GM23338 (cell line): ENCODE measurements at regions not wholly inside any gene's neighbourhood (a gene's known extent, or its start where the extent isn't known, plus 50 kb on each side); places are given as distances from the start of the nearest gene placed in this dataset.

Experiments used
- ATAC-seq: fragments of 200-7000 bp; cut with Tn5 transposase; 3 replicates; pipeline ENCODE4 v1.9.1; 2020
- DNase-seq: peaks from one replicate; pipeline ENCODE4 v3.0.0-alpha.2; 2015; ENCODE audit warnings: low spot score
- H2AFZ ChIP-seq: fragments of 200-600 bp; sonication (generic); 2 replicates; pipeline ENCODE4 v1.8.0; 2016; ENCODE audit warnings: antibody characterized with exemption, mild to moderate bottlenecking, moderate library complexity
- H3F3A ChIP-seq: fragments of 200-600 bp; sonication (generic); replicated peaks from 2 replicates; pipeline ENCODE4 v1.8.0; 2017; ENCODE audit warnings: antibody characterized with exemption, mixed run types, low read depth
- H3K27ac ChIP-seq: fragments of 200-600 bp; sonication (generic); 2 replicates; pipeline ENCODE4 v1.6.1; 2016; ENCODE audit warnings: low read depth
- H3K27me3 ChIP-seq: fragments of 200-600 bp; sonication (generic); 2 replicates; pipeline ENCODE4 v1.8.0; 2016; ENCODE audit warnings: mild to moderate bottlenecking, mixed run types, moderate library complexity; ENCODE audit not compliant: insufficient read depth
- H3K36me3 ChIP-seq: fragments of 200-600 bp; sonication (generic); 2 replicates; pipeline ENCODE4 v1.8.0; 2016; ENCODE audit warnings: mild to moderate bottlenecking; ENCODE audit not compliant: insufficient read depth
- H3K4me1 ChIP-seq: fragments of 200-600 bp; sonication (generic); 2 replicates; pipeline ENCODE4 v1.8.0; 2016; ENCODE audit warnings: mild to moderate bottlenecking, moderate library complexity; ENCODE audit not compliant: insufficient read depth
- H3K4me2 ChIP-seq: fragments of 200-600 bp; sonication (generic); 2 replicates; pipeline ENCODE4 v1.7.1; 2017; ENCODE audit warnings: mixed run types
- H3K4me3 ChIP-seq: fragments of 200-600 bp; sonication (generic); 2 replicates; pipeline ENCODE4 v1.6.1; 2016; ENCODE audit warnings: mixed run types
- H3K79me2 ChIP-seq: fragments of 200-600 bp; sonication (generic); replicated peaks from 2 replicates; pipeline ENCODE4 v1.8.0; 2017; ENCODE audit warnings: mild to moderate bottlenecking; ENCODE audit not compliant: insufficient read depth
- H3K9me2 ChIP-seq: fragments of 200-600 bp; sonication (generic); 2 replicates; pipeline ENCODE4 v1.8.0; 2017; ENCODE audit not compliant: insufficient read depth
- H4K20me1 ChIP-seq: fragments of 200-600 bp; sonication (generic); replicated peaks from 2 replicates; pipeline ENCODE4 v1.8.0; 2017; ENCODE audit warnings: mild to moderate bottlenecking; ENCODE audit not compliant: insufficient read depth
- H3K27ac Mint-ChIP-seq: 2 replicates; pipeline ENCODE4 v1.8.0; 2020; ENCODE audit warnings: inconsistent platforms, mild to moderate bottlenecking, moderate library complexity, mixed read lengths
- H3K27me3 Mint-ChIP-seq: 3 replicates; pipeline ENCODE4 v1.8.0; 2022; ENCODE audit warnings: low read depth, mild to moderate bottlenecking, moderate library complexity, mixed read lengths, inconsistent platforms; ENCODE audit not compliant: insufficient read depth, poor library complexity
- H3K36me3 Mint-ChIP-seq: 3 replicates; pipeline ENCODE4 v1.8.0; 2021; ENCODE audit warnings: low read depth, mild to moderate bottlenecking, inconsistent platforms, moderate library complexity, mixed read lengths
- H3K4me1 Mint-ChIP-seq: 3 replicates; pipeline ENCODE4 v1.8.0; 2020; ENCODE audit warnings: mild to moderate bottlenecking, inconsistent platforms, mixed read lengths
- H3K4me3 Mint-ChIP-seq: 3 replicates; pipeline ENCODE4 v1.8.0; 2021; ENCODE audit warnings: moderate library complexity, mild to moderate bottlenecking, inconsistent platforms, mixed read lengths
- H3K9me3 Mint-ChIP-seq: 3 replicates; pipeline ENCODE4 v1.8.0; 2020; ENCODE audit warnings: moderate library complexity, mild to moderate bottlenecking, inconsistent platforms, mixed read lengths
- CREB1 ChIP-seq: fragments of 250-450 bp; sonication (Bioruptor Pico); IDR thresholded peaks from 2 replicates; pipeline ENCODE4 v1.5.0; 2020; ENCODE audit warnings: low read depth, mild to moderate bottlenecking, moderate library complexity
- CTCF ChIP-seq, 2 experiments: fragments of 200-600 bp in 1 of 2; sonication (generic) in 1 of 2; conservative IDR thresholded peaks; 2 replicates each; pipeline versions ENCODE4 v1.5.1 to v1.6.1; 2016 to 2017; ENCODE audit warnings: antibody characterized with exemption in 2 of 2, low read depth in 2 of 2, mild to moderate bottlenecking in 2 of 2, moderate library complexity in 1 of 2
- ETS1 ChIP-seq: IDR thresholded peaks from 2 replicates; pipeline ENCODE4 v1.6.1; 2016; ENCODE audit warnings: antibody characterized with exemption
- EZH2 ChIP-seq: fragments of 200-600 bp; sonication (generic); IDR thresholded peaks from one replicate; pipeline ENCODE4 v1.8.0; 2017; ENCODE audit warnings: antibody characterized with exemption, mild to moderate bottlenecking, low read depth; ENCODE audit not compliant: unreplicated experiment
- EZH2phosphoT487 ChIP-seq: fragments of 200-600 bp; sonication (generic); IDR thresholded peaks from one replicate; pipeline ENCODE4 v1.8.1; 2018; ENCODE audit warnings: antibody characterized with exemption; ENCODE audit not compliant: unreplicated experiment
- JUNB ChIP-seq: IDR thresholded peaks from one replicate; pipeline ENCODE4 v1.6.1; 2016; ENCODE audit warnings: antibody characterized with exemption; ENCODE audit not compliant: unreplicated experiment
- NANOG ChIP-seq: IDR thresholded peaks from 2 replicates; pipeline ENCODE4 v1.6.1; 2016; ENCODE audit warnings: antibody characterized with exemption, borderline replicate concordance
- POLR2AphosphoS5 ChIP-seq: IDR thresholded peaks from 2 replicates; pipeline ENCODE4 v1.6.1; 2016; ENCODE audit warnings: antibody characterized with exemption, low read depth
- REST ChIP-seq: IDR thresholded peaks from one replicate; pipeline ENCODE4 v1.6.1; 2018; ENCODE audit warnings: antibody characterized with exemption; ENCODE audit not compliant: unreplicated experiment
- STAT1 ChIP-seq: IDR thresholded peaks from one replicate; pipeline ENCODE4 v1.6.1; 2016; ENCODE audit warnings: antibody characterized with exemption; ENCODE audit not compliant: unreplicated experiment
- ZNF114 ChIP-seq: fragments of 250-450 bp; sonication (Bioruptor Pico); IDR thresholded peaks from 2 replicates; pipeline ENCODE4 v1.5.0; 2020; ENCODE audit warnings: mild to moderate bottlenecking, moderate library complexity
- ZNF331 ChIP-seq: fragments of 250-450 bp; sonication (Bioruptor Pico); IDR thresholded peaks from 2 replicates; pipeline ENCODE4 v1.5.0; 2020; ENCODE audit warnings: low read depth, mild to moderate bottlenecking, moderate library complexity
- ZNF462 ChIP-seq: fragments of 250-450 bp; sonication (Bioruptor Pico); IDR thresholded peaks from 2 replicates; pipeline ENCODE4 v1.5.0; 2020; ENCODE audit warnings: mild to moderate bottlenecking, moderate library complexity

- Histone ChIP-seq H4K20me1 (no peaks in the 10 kb centered on the region), H3K79me2 (no peaks in the 10 kb centered on the region), H3K4me3 (no peak overlapping the region), H3K27me3 (no peaks in the 10 kb centered on the region), H3K27ac (no peak overlapping the region), H3K36me3 (no peaks in the 10 kb centered on the region), H3F3A (no peaks in the 10 kb centered on the region), H3K4me1 (no peaks in the 10 kb centered on the region), H3K4me2 (no peak overlapping the region), H2AFZ (0 out of 2 replicates have a peak overlapping the region, but pooled peaks have one; percentile 24), H3K9me2 (no peaks in the 10 kb centered on the region)
- H3K4me1 Mint-ChIP-seq, result no peaks in the 10 kb centered on the region
- H3K27ac Mint-ChIP-seq, result no peak overlapping the region
- no peak for DNase-seq
- no peak overlapping the region for H3K4me3 Mint-ChIP-seq
- TF ChIP-seq POLR2AphosphoS5 (no peak), EZH2 (no peak), REST (no peak), ETS1 (no peak), ZNF114 (CRISPR knock-in tag) (no peak), EZH2phosphoT487 (no peak), NANOG (no peak), STAT1 (no peak), CREB1 (CRISPR knock-in tag) (no peak), ZNF462 (CRISPR knock-in tag) (no peak), CTCF (conservative IDR thresholded peaks at IDR 0.05; ENCODE audit: low read depth in 2 of 2) (no peak), ZNF331 (CRISPR knock-in tag) (no peak), JUNB (no peak)
- no peaks in the 10 kb centered on the region for H3K36me3 Mint-ChIP-seq
- H3K9me3 Mint-ChIP-seq, result no peaks in the 10 kb centered on the region
- no peak for ATAC-seq
- H3K27me3 Mint-ChIP-seq, result peaks cover 3% of the 10 kb centered on the region
Measured at GRCh38 chr18:22789600-22789999, 143.5 kb upstream of the RBBP8 start.
